WERI-Rb-1 (cell line): ENCODE measurements at regions not wholly inside any gene's neighbourhood (a gene's known extent, or its start where the extent isn't known, plus 50 kb on each side); places are given as distances from the start of the nearest gene placed in this dataset.

Experiments
- DNase-seq: peaks from one replicate; pipeline ENCODE4 v3.0.0-alpha.2; 2020
- H3K27ac ChIP-seq: fragments of 250-450 bp; sonication (Bioruptor Pico); 2 replicates; pipeline ENCODE4 v1.5.1; 2020; ENCODE audit warnings: mild to moderate bottlenecking, moderate library complexity
- H3K27me3 ChIP-seq: fragments of 250-450 bp; sonication (Bioruptor Pico); 2 replicates; pipeline ENCODE4 v1.5.1; 2021; ENCODE audit warnings: mild to moderate bottlenecking, low read depth, moderate library complexity; ENCODE audit not compliant: insufficient read depth, severe bottlenecking
- H3K36me3 ChIP-seq: fragments of 250-450 bp; sonication (Bioruptor Pico); 2 replicates; pipeline ENCODE4 v1.5.1; 2020; ENCODE audit warnings: mild to moderate bottlenecking, moderate library complexity
- H3K4me3 ChIP-seq: 2 replicates; pipeline ENCODE4 v1.5.1; 2011; ENCODE audit warnings: low read depth, mild to moderate bottlenecking, control low read depth, low read length
- H3K9me3 ChIP-seq: fragments of 250-450 bp; sonication (Bioruptor Pico); 2 replicates; pipeline ENCODE4 v1.5.1; 2021; ENCODE audit warnings: mild to moderate bottlenecking, moderate library complexity; ENCODE audit not compliant: severe bottlenecking
- TF ChIP-seq, protein P1 (sequence below): IDR thresholded peaks from 2 replicates; pipeline ENCODE4 v1.5.1; 2011; ENCODE audit warnings: low read depth, mild to moderate bottlenecking, control low read depth, inconsistent platforms, low read length

DNA sequence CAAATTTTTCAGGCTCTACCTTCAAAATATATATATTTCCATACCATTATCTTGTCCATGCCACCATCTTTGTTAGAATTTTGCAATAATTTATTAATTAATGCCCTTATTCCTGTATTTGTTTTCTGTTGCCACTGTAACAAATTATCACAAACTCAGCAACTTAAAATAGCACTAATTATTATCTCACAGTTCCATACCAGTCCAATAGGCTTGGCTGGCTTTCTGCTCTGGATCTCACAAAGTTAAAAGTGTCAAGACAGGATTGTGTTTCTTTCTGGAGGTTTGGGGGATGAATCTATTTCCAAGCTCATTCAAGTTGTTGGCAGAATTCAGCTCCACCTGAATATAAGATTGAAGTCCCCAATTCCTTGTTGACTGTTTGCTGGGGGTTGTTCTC lies 58.6 kb upstream of the SLC38A4 start:
- H3K27me3 ChIP-seq: no peaks in the 10 kb centered on the region
- H3K27ac ChIP-seq: no peak overlapping the region
- H3K9me3 ChIP-seq: no peaks in the 10 kb centered on the region
- TF ChIP-seq, protein P1, sequence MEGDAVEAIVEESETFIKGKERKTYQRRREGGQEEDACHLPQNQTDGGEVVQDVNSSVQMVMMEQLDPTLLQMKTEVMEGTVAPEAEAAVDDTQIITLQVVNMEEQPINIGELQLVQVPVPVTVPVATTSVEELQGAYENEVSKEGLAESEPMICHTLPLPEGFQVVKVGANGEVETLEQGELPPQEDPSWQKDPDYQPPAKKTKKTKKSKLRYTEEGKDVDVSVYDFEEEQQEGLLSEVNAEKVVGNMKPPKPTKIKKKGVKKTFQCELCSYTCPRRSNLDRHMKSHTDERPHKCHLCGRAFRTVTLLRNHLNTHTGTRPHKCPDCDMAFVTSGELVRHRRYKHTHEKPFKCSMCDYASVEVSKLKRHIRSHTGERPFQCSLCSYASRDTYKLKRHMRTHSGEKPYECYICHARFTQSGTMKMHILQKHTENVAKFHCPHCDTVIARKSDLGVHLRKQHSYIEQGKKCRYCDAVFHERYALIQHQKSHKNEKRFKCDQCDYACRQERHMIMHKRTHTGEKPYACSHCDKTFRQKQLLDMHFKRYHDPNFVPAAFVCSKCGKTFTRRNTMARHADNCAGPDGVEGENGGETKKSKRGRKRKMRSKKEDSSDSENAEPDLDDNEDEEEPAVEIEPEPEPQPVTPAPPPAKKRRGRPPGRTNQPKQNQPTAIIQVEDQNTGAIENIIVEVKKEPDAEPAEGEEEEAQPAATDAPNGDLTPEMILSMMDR: no peak
- no peak overlapping the region for H3K4me3 ChIP-seq
- no peak for DNase-seq
- no peaks in the 10 kb centered on the region for H3K36me3 ChIP-seq

GRCh38 chr12:46886541-46887041 lies 60.8 kb upstream of the SLC38A4 start:
- TF ChIP-seq, protein P1: no peak
- DNase-seq: no peak

GRCh38 chr12:46887870-46888269 lies 62.1 kb upstream of the SLC38A4 start:
- no peak for DNase-seq
- Histone ChIP-seq H3K4me3 (no peak overlapping the region), H3K27ac (no peak overlapping the region), H3K27me3 (no peaks in the 10 kb centered on the region), H3K9me3 (no peaks in the 10 kb centered on the region), H3K36me3 (no peaks in the 10 kb centered on the region)
- TF ChIP-seq, protein P1: no peak

More at GRCh38 chr12:46886541-46887041, 60.8 kb upstream of the SLC38A4 start:
- Histone ChIP-seq H3K4me3 (no peak overlapping the region), H3K36me3 (no peaks in the 10 kb centered on the region), H3K9me3 (no peaks in the 10 kb centered on the region), H3K27me3 (no peaks in the 10 kb centered on the region), H3K27ac (no peak overlapping the region)

DNA sequence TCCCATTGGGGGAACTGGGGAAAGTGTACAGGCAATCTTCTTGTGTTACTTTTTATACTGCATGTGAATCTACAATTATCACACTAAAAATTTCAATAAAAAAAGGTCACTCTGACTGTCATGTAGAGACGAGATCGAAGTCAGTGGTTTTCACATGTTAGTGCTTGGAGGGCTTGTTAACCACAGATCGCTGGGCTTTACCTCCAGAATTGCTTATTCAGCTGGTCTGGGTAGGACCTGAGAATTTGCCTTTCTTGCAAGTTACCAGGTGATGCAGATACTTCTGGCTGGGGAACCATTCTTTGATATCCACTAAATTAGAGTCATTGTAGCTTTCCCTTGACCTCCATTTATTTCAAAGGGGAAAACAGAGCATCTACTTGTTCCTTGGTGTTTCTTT lies 62.8 kb upstream of the SLC38A4 start:
- H3K27ac ChIP-seq: no peak overlapping the region
- TF ChIP-seq, protein P1: no peak
- no peaks in the 10 kb centered on the region for H3K27me3 ChIP-seq
- no peaks in the 10 kb centered on the region for H3K9me3 ChIP-seq
- DNase-seq: no peak
- no peak overlapping the region for H3K4me3 ChIP-seq
- no peaks in the 10 kb centered on the region for H3K36me3 ChIP-seq

DNA sequence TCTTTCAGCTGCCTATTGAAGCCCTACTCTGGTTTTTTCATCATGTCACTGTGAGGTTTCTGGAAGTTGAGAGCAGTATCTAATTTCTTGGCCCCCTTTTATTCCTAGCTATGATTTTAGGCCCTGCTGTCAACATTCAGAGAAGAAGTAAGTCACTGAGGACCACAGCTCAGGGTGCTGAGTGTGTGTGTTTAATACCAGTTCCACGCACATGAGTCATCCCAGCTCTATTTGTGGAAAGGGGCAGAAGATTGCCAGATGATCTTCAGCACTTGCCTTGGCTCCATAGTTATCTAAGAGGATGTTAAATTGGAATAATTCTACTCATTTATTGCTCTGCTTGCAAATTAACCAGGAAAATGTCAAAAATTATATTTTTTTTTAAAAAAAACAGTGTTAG lies 65.5 kb upstream of the SLC38A4 start:
- no peaks in the 10 kb centered on the region for H3K36me3 ChIP-seq
- H3K9me3 ChIP-seq: no peaks in the 10 kb centered on the region
- DNase-seq: no peak
- TF ChIP-seq, protein P1: no peak
- H3K4me3 ChIP-seq: no peak overlapping the region
- H3K27ac ChIP-seq: no peak overlapping the region
- peaks cover 2% of the 10 kb centered on the region for H3K27me3 ChIP-seq

- H3K36me3 ChIP-seq: no peaks in the 10 kb centered on the region
- TF ChIP-seq, protein P1: no peak
- H3K9me3 ChIP-seq: no peaks in the 10 kb centered on the region
- no peak for DNase-seq
- H3K27me3 ChIP-seq: peaks cover 2% of the 10 kb centered on the region
- no peak overlapping the region for H3K4me3 ChIP-seq
- no peak overlapping the region for H3K27ac ChIP-seq
These were observed 66.4 kb upstream of the SLC38A4 start for GRCh38 chr12:46892034-46892705.
